ENCODE measurements at regions not wholly inside any gene's neighbourhood (a gene's known extent, or its start where the extent isn't known, plus 50 kb on each side); places are given as distances from the start of the nearest gene placed in this dataset.

DNA sequence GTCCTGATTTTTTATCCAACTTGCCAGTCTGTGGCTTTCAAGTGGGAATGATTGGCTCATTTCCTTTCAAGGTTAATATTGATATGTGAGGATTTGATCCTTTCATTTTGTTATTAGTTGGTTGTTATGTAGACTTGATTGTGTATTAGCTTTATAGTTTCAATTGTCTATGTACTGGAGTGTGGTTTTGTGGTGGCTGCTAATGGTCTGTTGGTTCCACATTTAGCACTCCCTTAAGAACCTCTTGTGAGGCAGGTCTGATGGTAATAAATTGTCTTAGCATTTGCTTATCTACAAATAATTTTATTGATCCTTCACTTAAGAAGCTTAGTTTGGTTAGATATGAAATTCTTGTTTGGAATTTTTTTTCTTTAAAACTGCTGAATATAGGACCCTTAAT, 190.6 kb downstream of the CPXCR1 start:
- TF ChIP-seq EZH2 (IDR thresholded peaks at IDR 0.05; ENCODE audit: borderline replicate concordance, low read length), result no peak
- TF ChIP-seq, protein P1, sequence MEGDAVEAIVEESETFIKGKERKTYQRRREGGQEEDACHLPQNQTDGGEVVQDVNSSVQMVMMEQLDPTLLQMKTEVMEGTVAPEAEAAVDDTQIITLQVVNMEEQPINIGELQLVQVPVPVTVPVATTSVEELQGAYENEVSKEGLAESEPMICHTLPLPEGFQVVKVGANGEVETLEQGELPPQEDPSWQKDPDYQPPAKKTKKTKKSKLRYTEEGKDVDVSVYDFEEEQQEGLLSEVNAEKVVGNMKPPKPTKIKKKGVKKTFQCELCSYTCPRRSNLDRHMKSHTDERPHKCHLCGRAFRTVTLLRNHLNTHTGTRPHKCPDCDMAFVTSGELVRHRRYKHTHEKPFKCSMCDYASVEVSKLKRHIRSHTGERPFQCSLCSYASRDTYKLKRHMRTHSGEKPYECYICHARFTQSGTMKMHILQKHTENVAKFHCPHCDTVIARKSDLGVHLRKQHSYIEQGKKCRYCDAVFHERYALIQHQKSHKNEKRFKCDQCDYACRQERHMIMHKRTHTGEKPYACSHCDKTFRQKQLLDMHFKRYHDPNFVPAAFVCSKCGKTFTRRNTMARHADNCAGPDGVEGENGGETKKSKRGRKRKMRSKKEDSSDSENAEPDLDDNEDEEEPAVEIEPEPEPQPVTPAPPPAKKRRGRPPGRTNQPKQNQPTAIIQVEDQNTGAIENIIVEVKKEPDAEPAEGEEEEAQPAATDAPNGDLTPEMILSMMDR (conservative IDR thresholded peaks at IDR 0.05 in 1 of 2, IDR thresholded peaks at IDR 0.05 in 1 of 2; ENCODE audit: extremely low read depth in 1 of 2, insufficient read depth in 1 of 2, low read depth in 1 of 2, low read length in 2 of 2), result no peak

Data from mammary epithelial cell (primary cell).